Omental fat pad (tissue), 3 donors: ENCODE measurements at regions not wholly inside any gene's neighbourhood (a gene's known extent, or its start where the extent isn't known, plus 50 kb on each side); places are given as distances from the start of the nearest gene placed in this dataset.
A peak's percentile ranks its signal among the peaks of the same experiment; 100 is the strongest.

Experiments
- ATAC-seq: fragments of 150-250 bp; one replicate; pipeline ENCODE4 v1.9.1; 2016; ENCODE audit warnings: mild to moderate bottlenecking, moderate library complexity; ENCODE audit not compliant: low FRiP score
- DNase-seq: peaks from one replicate; pipeline ENCODE4 v3.0.0-alpha.2; 2019; ENCODE audit warnings: low spot score
- CTCF ChIP-seq, 3 donors: fragments of 450-650 bp; IDR thresholded peaks; one replicate each; pipeline ENCODE4 v1.5.1; 2016 to 2017; ENCODE audit warnings: antibody characterized with exemption in 3 of 3, mild to moderate bottlenecking in 3 of 3, moderate library complexity in 2 of 3

- DNase-seq (no peak), ATAC-seq (no peak)
- no peak for TF ChIP-seq CTCF (IDR thresholded peaks at IDR 0.05)
Measured at GRCh38 chr6:147738099-147738498, 229.6 kb downstream of the SAMD5 start.

DNA sequence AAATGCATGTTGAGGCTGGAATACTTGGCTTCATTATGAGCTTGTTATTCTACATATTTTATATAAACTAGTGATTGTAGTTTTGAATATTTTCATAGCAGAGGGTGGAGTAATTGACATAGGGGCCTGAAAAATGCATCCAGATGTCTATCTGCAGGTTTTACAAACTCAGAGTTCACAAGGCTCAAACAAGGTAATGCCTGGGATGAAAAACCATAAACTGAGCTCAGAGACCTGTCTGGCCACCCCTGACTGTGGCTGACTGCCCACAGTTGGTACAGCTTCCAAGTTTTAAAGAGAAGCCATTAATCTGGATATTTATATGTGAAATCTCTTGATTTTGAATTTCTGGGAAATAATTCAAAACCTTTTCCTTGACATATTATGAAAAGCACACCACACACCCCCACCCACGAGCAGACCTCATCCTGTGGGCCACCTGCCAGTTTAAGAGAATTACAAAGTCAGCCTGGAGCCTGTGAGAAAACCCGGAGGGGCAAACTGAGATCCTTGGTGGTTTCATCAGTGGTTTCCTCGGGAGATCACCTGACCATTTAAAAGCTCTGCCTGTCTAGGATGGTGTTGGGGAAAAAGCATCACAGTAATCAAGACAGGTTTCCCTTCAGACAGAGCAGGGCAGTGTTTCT is 230.1 kb downstream of the SAMD5 start:
- no peak for TF ChIP-seq CTCF (IDR thresholded peaks at IDR 0.05)
- ATAC-seq (peak; percentile 66), DNase-seq (no peak)

DNA sequence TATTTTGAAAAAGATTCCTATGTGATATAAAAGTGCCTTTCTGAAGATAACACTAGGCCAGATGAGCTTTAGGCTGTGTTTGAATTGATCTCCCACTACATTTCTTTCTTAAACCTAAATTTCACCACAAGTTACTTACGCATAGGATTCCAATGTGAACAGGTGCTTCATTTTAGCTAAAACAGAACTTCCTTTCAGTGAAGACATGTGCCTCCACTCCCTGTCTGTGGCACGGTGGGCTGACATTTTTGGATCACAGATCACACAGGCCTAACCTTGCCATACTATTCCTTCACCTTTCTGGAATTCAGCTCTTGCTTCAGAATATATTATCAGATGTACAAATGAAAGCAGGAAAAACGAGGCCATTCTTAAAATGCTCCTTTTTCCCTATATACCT is 231.8 kb downstream of the SAMD5 start:
- no peak for DNase-seq
- TF ChIP-seq CTCF (IDR thresholded peaks at IDR 0.05): no peak
- ATAC-seq: no peak

DNA sequence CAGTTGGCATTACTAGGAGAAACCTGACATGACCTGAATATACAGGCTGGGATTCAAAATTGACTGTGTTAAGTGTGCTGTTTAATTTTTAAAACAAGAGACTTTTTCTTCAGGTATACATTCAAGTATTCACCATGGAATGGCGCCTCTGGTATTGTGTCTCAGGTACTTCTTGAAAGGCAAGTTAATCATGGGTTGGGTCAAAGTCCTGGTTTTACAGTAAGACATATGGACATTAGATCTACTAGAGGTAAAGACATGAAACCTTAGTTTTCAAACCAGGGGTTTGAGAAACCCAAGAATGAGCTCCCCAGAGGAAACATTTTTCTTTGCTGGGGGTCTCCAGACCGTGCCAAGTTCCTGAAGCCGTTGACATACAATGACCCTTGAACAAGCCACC is 232.4 kb downstream of the SAMD5 start:
- no peak for TF ChIP-seq CTCF (IDR thresholded peaks at IDR 0.05)
- ATAC-seq (no peak), DNase-seq (no peak)

DNA sequence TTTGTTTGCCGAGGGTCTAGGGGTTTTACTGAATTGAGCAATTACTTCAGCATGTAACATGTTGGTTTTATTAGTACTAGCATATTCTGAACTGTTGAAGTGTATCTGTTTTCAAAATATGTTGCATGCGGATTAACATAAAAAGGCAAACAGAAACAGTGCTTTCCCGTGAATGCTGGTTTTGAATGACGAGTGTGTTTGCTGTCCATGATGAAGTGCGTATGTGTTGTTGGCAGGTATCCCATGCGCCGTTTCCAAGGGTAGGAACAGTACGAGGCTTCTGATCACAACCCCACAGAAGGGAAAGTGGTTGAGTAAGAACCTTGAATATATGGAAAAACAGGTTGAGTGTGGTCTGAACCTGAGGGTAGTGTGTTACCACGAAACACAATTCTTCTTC is 232.9 kb downstream of the SAMD5 start:
- ATAC-seq: no peak

GRCh38 chr6:147742440-147742839 is 233.9 kb downstream of the SAMD5 start:
- ATAC-seq (no peak), DNase-seq (no peak)
- TF ChIP-seq CTCF (IDR thresholded peaks at IDR 0.05): no peak

More for the DNA sequence above, 232.9 kb downstream of the SAMD5 start:
- DNase-seq: no peak
- TF ChIP-seq CTCF (IDR thresholded peaks at IDR 0.05): no peak

DNA sequence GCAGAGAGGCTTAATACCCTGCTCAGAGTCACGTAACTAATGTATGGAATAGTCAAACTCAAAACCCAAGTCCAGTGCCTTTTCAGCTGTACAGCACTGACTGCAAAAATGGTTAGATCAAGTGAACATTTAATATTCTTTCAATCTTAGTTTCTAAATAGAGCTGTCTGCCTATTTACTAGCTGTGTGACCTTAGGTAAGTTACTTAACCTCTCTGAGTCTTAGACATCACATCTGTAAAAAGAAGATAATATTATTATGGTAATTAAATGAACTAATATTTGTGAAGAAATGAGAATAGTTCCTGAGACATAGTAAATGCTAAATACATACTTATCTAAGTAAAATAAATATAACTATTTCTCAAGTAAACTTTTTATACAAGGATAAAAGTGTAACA is 235.5 kb downstream of the SAMD5 start:
- ATAC-seq (no peak), DNase-seq (no peak)
- no peak for TF ChIP-seq CTCF (IDR thresholded peaks at IDR 0.05)
